NCI-H2029 treated with DMSO at 0.1 percent for 48 hours (cell line): ENCODE measurements at regions not wholly inside any gene's neighbourhood (a gene's known extent, or its start where the extent isn't known, plus 50 kb on each side); places are given as distances from the start of the nearest gene placed in this dataset.

Experiments used
- DNase-seq: peaks from one replicate; lab custom pipeline; 2025; lab: John Stamatoyannopoulos, UW

- no peak for DNase-seq
Measured at GRCh38 chr3:99542767-99543518, 95.5 kb upstream of the COL8A1 start.

- DNase-seq = no peak
Measured at GRCh38 chr3:99541181-99541580, 97.2 kb upstream of the COL8A1 start.

GRCh38 chr3:99537416-99537815, 101.0 kb upstream of the COL8A1 start:
- DNase-seq = no peak

- DNase-seq = no peak
Measured at GRCh38 chr3:99536555-99537314, 101.7 kb upstream of the COL8A1 start.

GRCh38 chr3:99534951-99535704, 103.3 kb upstream of the COL8A1 start:
- no peak for DNase-seq

GRCh38 chr3:99532246-99532645, 106.1 kb upstream of the COL8A1 start:
- DNase-seq = no peak

- no peak for DNase-seq
Measured at GRCh38 chr3:99529265-99529664, 109.1 kb upstream of the COL8A1 start.

GRCh38 chr3:99526921-99527320, 111.5 kb upstream of the COL8A1 start:
- no peak for DNase-seq

- DNase-seq = no peak
Measured at GRCh38 chr3:99524559-99524958, 113.8 kb upstream of the COL8A1 start.

- no peak for DNase-seq
Measured at GRCh38 chr3:99523431-99524127, 114.8 kb upstream of the COL8A1 start.

- no peak for DNase-seq
Measured at GRCh38 chr3:99522147-99522546, 116.2 kb upstream of the COL8A1 start.

- DNase-seq = no peak
Measured at GRCh38 chr3:99521551-99521950, 116.8 kb upstream of the COL8A1 start.

- no peak for DNase-seq
Measured at GRCh38 chr3:99520513-99520912, 117.9 kb upstream of the COL8A1 start.

- no peak for DNase-seq
Measured at GRCh38 chr3:99516936-99517335, 121.5 kb upstream of the COL8A1 start.

- no peak for DNase-seq
Measured at GRCh38 chr3:99515891-99516290, 122.5 kb upstream of the COL8A1 start.

GRCh38 chr3:99509224-99509623, 129.2 kb upstream of the COL8A1 start:
- DNase-seq = no peak

- DNase-seq = no peak
Measured at GRCh38 chr3:99508191-99508590, 130.2 kb upstream of the COL8A1 start.

- DNase-seq = no peak
Measured at GRCh38 chr3:99505646-99506269, 132.6 kb upstream of the COL8A1 start.

GRCh38 chr3:99505200-99505599, 133.2 kb upstream of the COL8A1 start:
- DNase-seq = no peak

- DNase-seq = no peak
Measured at GRCh38 chr3:99504258-99504657, 134.1 kb upstream of the COL8A1 start.

- no peak for DNase-seq
Measured at GRCh38 chr3:99503350-99503749, 135.0 kb upstream of the COL8A1 start.

GRCh38 chr3:99502871-99503270, 135.5 kb upstream of the COL8A1 start:
- no peak for DNase-seq
